ENCODE measurements at regions not wholly inside any gene's neighbourhood (a gene's known extent, or its start where the extent isn't known, plus 50 kb on each side); places are given as distances from the start of the nearest gene placed in this dataset.

DNA sequence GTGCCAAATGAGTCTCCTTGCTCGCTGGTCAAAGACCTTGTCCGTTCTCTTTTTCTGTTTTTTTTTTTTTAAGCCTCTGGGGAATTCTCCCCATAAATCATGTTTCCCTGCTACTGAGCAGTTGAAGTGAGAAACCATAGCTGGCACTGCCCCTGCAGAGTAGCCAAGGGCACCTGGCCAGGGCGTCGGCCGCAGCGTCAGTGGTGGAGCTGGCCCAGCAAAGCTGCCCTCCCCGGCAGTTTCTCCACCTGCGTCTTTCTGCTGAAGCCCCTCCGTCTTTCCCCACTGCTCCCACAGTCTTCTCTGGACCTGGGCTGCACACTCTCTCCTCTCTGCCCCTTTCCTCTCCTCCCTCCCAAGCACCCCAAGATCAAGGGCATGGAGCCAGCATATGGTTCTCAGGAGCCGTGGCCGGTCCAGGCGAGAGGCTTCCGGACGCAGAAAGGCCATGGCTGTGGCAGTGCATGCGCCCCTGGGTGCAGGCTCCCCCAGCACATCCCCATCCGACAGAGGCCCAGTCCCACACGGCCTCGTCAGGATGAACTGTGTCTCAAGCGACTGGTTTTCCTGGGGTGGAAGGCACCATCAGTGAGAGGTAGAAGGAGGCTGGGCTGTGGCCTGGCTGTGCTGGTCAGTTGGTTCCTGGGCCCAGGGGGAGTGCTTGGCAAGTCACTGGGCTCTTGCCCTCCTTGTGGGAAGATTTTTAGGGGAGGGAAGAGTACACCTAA is 218.1 kb downstream of the ERMARD start:
- Mint-ChIP-seq H3K4me3 (ENCODE audit: unreplicated experiment) (no peak overlapping the region), H3K4me1 (ENCODE audit: unreplicated experiment) (no peaks in the 10 kb centered on the region), H3K27ac (ENCODE audit: unreplicated experiment) (no peak overlapping the region), H3K27me3 (ENCODE audit: unreplicated experiment) (no peaks in the 10 kb centered on the region), H3K9me3 (ENCODE audit: unreplicated experiment) (peaks cover 4% of the 10 kb centered on the region), H3K36me3 (ENCODE audit: unreplicated experiment) (no peaks in the 10 kb centered on the region)
- DNase-seq (ENCODE audit: extremely low spot score, unreplicated experiment): peak; percentile 74
- TF ChIP-seq, protein P1, sequence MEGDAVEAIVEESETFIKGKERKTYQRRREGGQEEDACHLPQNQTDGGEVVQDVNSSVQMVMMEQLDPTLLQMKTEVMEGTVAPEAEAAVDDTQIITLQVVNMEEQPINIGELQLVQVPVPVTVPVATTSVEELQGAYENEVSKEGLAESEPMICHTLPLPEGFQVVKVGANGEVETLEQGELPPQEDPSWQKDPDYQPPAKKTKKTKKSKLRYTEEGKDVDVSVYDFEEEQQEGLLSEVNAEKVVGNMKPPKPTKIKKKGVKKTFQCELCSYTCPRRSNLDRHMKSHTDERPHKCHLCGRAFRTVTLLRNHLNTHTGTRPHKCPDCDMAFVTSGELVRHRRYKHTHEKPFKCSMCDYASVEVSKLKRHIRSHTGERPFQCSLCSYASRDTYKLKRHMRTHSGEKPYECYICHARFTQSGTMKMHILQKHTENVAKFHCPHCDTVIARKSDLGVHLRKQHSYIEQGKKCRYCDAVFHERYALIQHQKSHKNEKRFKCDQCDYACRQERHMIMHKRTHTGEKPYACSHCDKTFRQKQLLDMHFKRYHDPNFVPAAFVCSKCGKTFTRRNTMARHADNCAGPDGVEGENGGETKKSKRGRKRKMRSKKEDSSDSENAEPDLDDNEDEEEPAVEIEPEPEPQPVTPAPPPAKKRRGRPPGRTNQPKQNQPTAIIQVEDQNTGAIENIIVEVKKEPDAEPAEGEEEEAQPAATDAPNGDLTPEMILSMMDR (IDR thresholded peaks at IDR 0.05): no peak

DNA sequence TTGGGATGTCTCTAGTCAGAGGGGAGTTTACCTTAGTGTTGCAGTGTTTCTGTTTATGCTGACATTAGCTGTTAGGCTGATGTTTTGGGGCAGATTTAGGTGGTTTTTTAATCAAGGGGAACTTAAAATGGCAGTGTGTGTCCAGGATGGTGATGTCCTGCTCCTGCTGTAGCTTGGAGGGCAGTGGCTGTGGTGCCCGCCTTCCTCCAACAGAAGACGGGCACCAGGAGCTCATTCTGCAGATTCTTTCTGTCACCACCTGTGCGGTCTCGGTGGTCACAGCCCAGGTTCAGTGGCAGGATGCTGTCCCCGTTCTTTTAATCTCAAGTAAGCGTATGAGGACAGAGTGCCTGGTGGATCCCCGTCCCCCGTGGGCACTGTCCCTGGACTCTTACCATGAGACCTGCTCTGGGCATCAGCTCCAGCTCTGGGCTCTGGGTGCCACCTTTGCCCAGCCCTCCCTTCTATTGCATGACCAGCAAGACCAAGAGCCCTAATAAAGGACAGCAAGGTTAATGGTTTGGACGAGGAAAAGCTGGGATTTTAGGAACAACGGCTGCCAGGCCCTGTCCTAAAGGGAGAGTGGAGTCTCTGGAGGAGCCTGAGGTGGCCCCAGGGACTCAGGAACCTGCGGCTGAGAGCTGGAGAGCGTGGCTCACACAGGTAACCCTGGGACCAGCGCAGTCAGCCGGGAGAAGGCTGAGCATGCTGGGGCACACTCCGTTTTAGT is 217.3 kb downstream of the ERMARD start:
- peak; percentile 70 for DNase-seq (ENCODE audit: extremely low spot score, unreplicated experiment)
- Mint-ChIP-seq H3K4me3 (ENCODE audit: unreplicated experiment) (no peak overlapping the region), H3K4me1 (ENCODE audit: unreplicated experiment) (no peaks in the 10 kb centered on the region), H3K36me3 (ENCODE audit: unreplicated experiment) (no peaks in the 10 kb centered on the region), H3K9me3 (ENCODE audit: unreplicated experiment) (peaks cover 4% of the 10 kb centered on the region), H3K27ac (ENCODE audit: unreplicated experiment) (no peak overlapping the region), H3K27me3 (ENCODE audit: unreplicated experiment) (no peaks in the 10 kb centered on the region)
- TF ChIP-seq, protein P1 (IDR thresholded peaks at IDR 0.05): no peak

DNA sequence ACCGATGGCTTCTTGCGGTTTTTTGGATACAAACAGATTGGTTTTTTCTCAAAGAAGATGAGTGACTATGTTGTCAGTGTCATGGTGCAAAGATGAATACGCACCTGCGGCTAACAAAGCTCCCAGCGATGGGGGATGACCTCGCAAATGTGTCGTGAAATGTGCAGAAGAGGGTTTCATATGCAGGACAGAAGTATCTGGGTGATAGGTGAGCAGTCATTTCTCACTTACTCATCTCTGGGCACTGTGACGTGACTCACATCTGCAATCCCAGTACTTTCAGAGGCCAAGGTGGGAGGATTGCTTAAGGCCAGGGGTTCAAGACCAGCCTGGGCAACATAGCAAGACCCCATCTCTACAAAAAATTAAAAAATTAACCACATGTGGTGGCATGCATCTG is 216.3 kb downstream of the ERMARD start:
- H3K27me3 Mint-ChIP-seq (ENCODE audit: unreplicated experiment): no peaks in the 10 kb centered on the region
- no peaks in the 10 kb centered on the region for H3K4me1 Mint-ChIP-seq (ENCODE audit: unreplicated experiment)
- H3K36me3 Mint-ChIP-seq (ENCODE audit: unreplicated experiment): no peaks in the 10 kb centered on the region
- TF ChIP-seq, protein P1 (IDR thresholded peaks at IDR 0.05): no peak
- no peak overlapping the region for H3K4me3 Mint-ChIP-seq (ENCODE audit: unreplicated experiment)
- H3K9me3 Mint-ChIP-seq (ENCODE audit: unreplicated experiment): peaks cover 4% of the 10 kb centered on the region
- peak; percentile 46 for DNase-seq (ENCODE audit: extremely low spot score, unreplicated experiment)
- H3K27ac Mint-ChIP-seq (ENCODE audit: unreplicated experiment): no peak overlapping the region

DNA sequence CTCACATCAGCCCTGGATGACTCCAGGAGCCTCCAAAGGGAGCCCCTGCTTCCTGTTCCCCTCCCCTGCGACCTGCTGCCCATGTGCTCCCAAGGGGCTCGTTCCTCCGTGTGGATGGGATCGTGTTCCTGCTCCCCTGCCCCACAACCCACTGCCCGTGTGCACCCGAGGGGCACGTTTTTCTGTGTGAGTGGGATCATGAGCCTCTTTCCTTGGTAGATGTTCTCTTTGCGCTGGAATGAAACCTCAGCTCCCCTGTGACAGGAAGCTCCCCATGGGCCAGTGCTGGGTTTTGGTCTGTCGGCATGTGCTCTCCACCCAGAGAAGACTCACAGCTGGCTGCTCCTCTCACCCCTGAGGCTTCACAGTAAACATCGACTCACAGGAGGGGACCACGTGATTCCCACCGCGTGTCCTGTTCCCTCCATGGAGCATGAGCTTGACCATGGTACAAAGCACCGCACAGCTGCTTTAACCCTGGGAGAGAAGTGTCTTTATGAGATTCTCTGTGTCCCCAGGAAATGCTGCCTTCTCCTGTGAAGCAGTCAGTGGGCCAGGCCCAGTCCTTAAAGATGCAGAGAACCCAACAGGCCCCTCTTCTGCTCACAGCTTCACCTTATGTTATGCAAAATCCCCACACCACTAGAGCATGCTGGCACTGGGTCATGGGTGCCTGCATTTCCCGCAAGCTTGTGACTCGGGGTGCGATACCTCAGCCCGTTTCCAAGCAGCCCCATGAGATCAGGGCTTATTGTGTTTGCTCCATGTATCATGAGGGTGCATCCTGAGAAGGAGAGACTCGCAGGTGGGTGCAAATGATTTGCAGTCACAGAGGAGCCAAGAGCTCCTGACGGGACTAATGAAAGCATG is 215.1 kb downstream of the ERMARD start:
- no peaks in the 10 kb centered on the region for H3K36me3 Mint-ChIP-seq (ENCODE audit: unreplicated experiment)
- peak; percentile 73 for DNase-seq (ENCODE audit: extremely low spot score, unreplicated experiment)
- H3K9me3 Mint-ChIP-seq (ENCODE audit: unreplicated experiment): peaks cover 4% of the 10 kb centered on the region
- TF ChIP-seq, protein P1 (IDR thresholded peaks at IDR 0.05): no peak
- H3K4me3 Mint-ChIP-seq (ENCODE audit: unreplicated experiment): no peak overlapping the region
- no peaks in the 10 kb centered on the region for H3K4me1 Mint-ChIP-seq (ENCODE audit: unreplicated experiment)
- no peaks in the 10 kb centered on the region for H3K27me3 Mint-ChIP-seq (ENCODE audit: unreplicated experiment)
- H3K27ac Mint-ChIP-seq (ENCODE audit: unreplicated experiment): no peak overlapping the region

Measured in osteocyte (in vitro differentiated cells).